ENCODE measurements at regions not wholly inside any gene's neighbourhood (a gene's known extent, or its start where the extent isn't known, plus 50 kb on each side); places are given as distances from the start of the nearest gene placed in this dataset.

GRCh38 chr16:65869261-65869660 lies 497.2 kb upstream of the CDH5 start:
- H3K27ac ChIP-seq (ENCODE audit: low read length), result no peak overlapping the region
- H3K4me1 ChIP-seq (ENCODE audit: control insufficient read depth, low read depth, low read length), result no peaks in the 10 kb centered on the region
- peaks cover 4% of the 10 kb centered on the region for H3K9me3 ChIP-seq (ENCODE audit: control insufficient read depth, low read depth, low read length)
- no peaks in the 10 kb centered on the region for H3K36me3 ChIP-seq (ENCODE audit: control insufficient read depth, low read depth, low read length)
- no peak overlapping the region for H3K4me3 ChIP-seq (ENCODE audit: low read length)
- no peak overlapping the region for H3K9ac ChIP-seq (ENCODE audit: low read length)
- H3K27me3 ChIP-seq (ENCODE audit: control insufficient read depth, insufficient read depth, low read length), result no peaks in the 10 kb centered on the region

GRCh38 chr16:65867276-65867960 lies 499.1 kb upstream of the CDH5 start:
- no peak overlapping the region for H3K27ac ChIP-seq (ENCODE audit: low read length)
- H3K4me1 ChIP-seq (ENCODE audit: control insufficient read depth, low read depth, low read length), result no peaks in the 10 kb centered on the region
- no peaks in the 10 kb centered on the region for H3K36me3 ChIP-seq (ENCODE audit: control insufficient read depth, low read depth, low read length)
- H3K9ac ChIP-seq (ENCODE audit: low read length), result no peak overlapping the region
- peaks cover 7% of the 10 kb centered on the region for H3K9me3 ChIP-seq (ENCODE audit: control insufficient read depth, low read depth, low read length)
- no peaks in the 10 kb centered on the region for H3K27me3 ChIP-seq (ENCODE audit: control insufficient read depth, insufficient read depth, low read length)
- H3K4me3 ChIP-seq (ENCODE audit: low read length), result no peak overlapping the region

- no peaks in the 10 kb centered on the region for H3K4me1 ChIP-seq (ENCODE audit: control insufficient read depth, low read depth, low read length)
These were observed 503.3 kb upstream of the CDH5 start for GRCh38 chr16:65863236-65863635.

GRCh38 chr16:65861131-65861731 lies 505.3 kb upstream of the CDH5 start:
- no peaks in the 10 kb centered on the region for H3K27me3 ChIP-seq (ENCODE audit: control insufficient read depth, insufficient read depth, low read length)
- no peaks in the 10 kb centered on the region for H3K4me1 ChIP-seq (ENCODE audit: control insufficient read depth, low read depth, low read length)
- H3K36me3 ChIP-seq (ENCODE audit: control insufficient read depth, low read depth, low read length), result no peaks in the 10 kb centered on the region
- H3K4me3 ChIP-seq (ENCODE audit: low read length), result no peak overlapping the region
- H3K27ac ChIP-seq (ENCODE audit: low read length), result no peak overlapping the region
- no peak overlapping the region for H3K9ac ChIP-seq (ENCODE audit: low read length)
- peaks cover 7% of the 10 kb centered on the region for H3K9me3 ChIP-seq (ENCODE audit: control insufficient read depth, low read depth, low read length)

More at GRCh38 chr16:65863236-65863635, 503.3 kb upstream of the CDH5 start:
- Histone ChIP-seq H3K27me3 (ENCODE audit: control insufficient read depth, insufficient read depth, low read length) (no peaks in the 10 kb centered on the region), H3K9me3 (ENCODE audit: control insufficient read depth, low read depth, low read length) (peaks cover 7% of the 10 kb centered on the region), H3K36me3 (ENCODE audit: control insufficient read depth, low read depth, low read length) (no peaks in the 10 kb centered on the region), H3K9ac (ENCODE audit: low read length) (no peak overlapping the region), H3K4me3 (ENCODE audit: low read length) (no peak overlapping the region), H3K27ac (ENCODE audit: low read length) (no peak overlapping the region)

- Histone ChIP-seq H3K9me3 (ENCODE audit: control insufficient read depth, low read depth, low read length) (no peaks in the 10 kb centered on the region), H3K27me3 (ENCODE audit: control insufficient read depth, insufficient read depth, low read length) (no peaks in the 10 kb centered on the region), H3K4me1 (ENCODE audit: control insufficient read depth, low read depth, low read length) (no peaks in the 10 kb centered on the region), H3K36me3 (ENCODE audit: control insufficient read depth, low read depth, low read length) (no peaks in the 10 kb centered on the region), H3K27ac (ENCODE audit: low read length) (no peak overlapping the region), H3K9ac (ENCODE audit: low read length) (no peak overlapping the region), H3K4me3 (ENCODE audit: low read length) (no peak overlapping the region)
These were observed 511.0 kb upstream of the CDH5 start for GRCh38 chr16:65855171-65856145.

- Histone ChIP-seq H3K36me3 (ENCODE audit: control insufficient read depth, low read depth, low read length) (no peaks in the 10 kb centered on the region), H3K4me1 (ENCODE audit: control insufficient read depth, low read depth, low read length) (no peaks in the 10 kb centered on the region), H3K4me3 (ENCODE audit: low read length) (no peak overlapping the region), H3K27me3 (ENCODE audit: control insufficient read depth, insufficient read depth, low read length) (no peaks in the 10 kb centered on the region), H3K27ac (ENCODE audit: low read length) (no peak overlapping the region), H3K9me3 (ENCODE audit: control insufficient read depth, low read depth, low read length) (no peaks in the 10 kb centered on the region), H3K9ac (ENCODE audit: low read length) (no peak overlapping the region)
These were observed 520.3 kb upstream of the CDH5 start for GRCh38 chr16:65846210-65846602.

- Histone ChIP-seq H3K36me3 (ENCODE audit: control insufficient read depth, low read depth, low read length) (no peaks in the 10 kb centered on the region), H3K27me3 (ENCODE audit: control insufficient read depth, insufficient read depth, low read length) (no peaks in the 10 kb centered on the region), H3K27ac (ENCODE audit: low read length) (no peak overlapping the region), H3K4me3 (ENCODE audit: low read length) (no peak overlapping the region), H3K9ac (ENCODE audit: low read length) (no peak overlapping the region), H3K9me3 (ENCODE audit: control insufficient read depth, low read depth, low read length) (no peaks in the 10 kb centered on the region), H3K4me1 (ENCODE audit: control insufficient read depth, low read depth, low read length) (no peaks in the 10 kb centered on the region)
These were observed 520.9 kb upstream of the CDH5 start for GRCh38 chr16:65845466-65846209.

- H3K27ac ChIP-seq (ENCODE audit: low read length), result no peak overlapping the region
- no peaks in the 10 kb centered on the region for H3K4me1 ChIP-seq (ENCODE audit: control insufficient read depth, low read depth, low read length)
- no peaks in the 10 kb centered on the region for H3K27me3 ChIP-seq (ENCODE audit: control insufficient read depth, insufficient read depth, low read length)
- no peaks in the 10 kb centered on the region for H3K36me3 ChIP-seq (ENCODE audit: control insufficient read depth, low read depth, low read length)
- no peak overlapping the region for H3K9ac ChIP-seq (ENCODE audit: low read length)
- no peak overlapping the region for H3K4me3 ChIP-seq (ENCODE audit: low read length)
- no peaks in the 10 kb centered on the region for H3K9me3 ChIP-seq (ENCODE audit: control insufficient read depth, low read depth, low read length)
These were observed 522.5 kb upstream of the CDH5 start for GRCh38 chr16:65843941-65844340.

- H3K27ac ChIP-seq (ENCODE audit: low read length), result no peak overlapping the region
- no peaks in the 10 kb centered on the region for H3K27me3 ChIP-seq (ENCODE audit: control insufficient read depth, insufficient read depth, low read length)
- no peaks in the 10 kb centered on the region for H3K9me3 ChIP-seq (ENCODE audit: control insufficient read depth, low read depth, low read length)
- no peak overlapping the region for H3K4me3 ChIP-seq (ENCODE audit: low read length)
- H3K36me3 ChIP-seq (ENCODE audit: control insufficient read depth, low read depth, low read length), result no peaks in the 10 kb centered on the region
- H3K9ac ChIP-seq (ENCODE audit: low read length), result no peak overlapping the region
- no peaks in the 10 kb centered on the region for H3K4me1 ChIP-seq (ENCODE audit: control insufficient read depth, low read depth, low read length)
These were observed 524.4 kb upstream of the CDH5 start for GRCh38 chr16:65842067-65842466.

GRCh38 chr16:65838001-65838400 lies 528.5 kb upstream of the CDH5 start:
- Histone ChIP-seq H3K9ac (ENCODE audit: low read length) (no peak overlapping the region), H3K27me3 (ENCODE audit: control insufficient read depth, insufficient read depth, low read length) (no peaks in the 10 kb centered on the region), H3K4me1 (ENCODE audit: control insufficient read depth, low read depth, low read length) (no peaks in the 10 kb centered on the region), H3K9me3 (ENCODE audit: control insufficient read depth, low read depth, low read length) (no peaks in the 10 kb centered on the region), H3K4me3 (ENCODE audit: low read length) (no peak overlapping the region), H3K27ac (ENCODE audit: low read length) (no peak overlapping the region), H3K36me3 (ENCODE audit: control insufficient read depth, low read depth, low read length) (no peaks in the 10 kb centered on the region)

GRCh38 chr16:65837464-65837863 lies 529.0 kb upstream of the CDH5 start:
- H3K27me3 ChIP-seq (ENCODE audit: control insufficient read depth, insufficient read depth, low read length), result no peaks in the 10 kb centered on the region
- no peak overlapping the region for H3K4me3 ChIP-seq (ENCODE audit: low read length)
- no peak overlapping the region for H3K27ac ChIP-seq (ENCODE audit: low read length)
- no peaks in the 10 kb centered on the region for H3K36me3 ChIP-seq (ENCODE audit: control insufficient read depth, low read depth, low read length)
- no peaks in the 10 kb centered on the region for H3K4me1 ChIP-seq (ENCODE audit: control insufficient read depth, low read depth, low read length)
- H3K9ac ChIP-seq (ENCODE audit: low read length), result no peak overlapping the region
- no peaks in the 10 kb centered on the region for H3K9me3 ChIP-seq (ENCODE audit: control insufficient read depth, low read depth, low read length)
